Endothelial cell of umbilical vein (primary cell): ENCODE measurements at regions not wholly inside any gene's neighbourhood (a gene's known extent, or its start where the extent isn't known, plus 50 kb on each side); places are given as distances from the start of the nearest gene placed in this dataset.

Experiments
- BruUV-seq: library from RNA; stranded (reverse); fragments of 400-500 nt; replicated peaks from 2 replicates; lab custom pipeline; 2021; lab: Mats Ljungman, UMichigan
- CTCF ChIA-PET: fragments of 300-600, 350-600 bp; sonication (Branson Sonifier 250); formaldehyde crosslinking; loops from one replicate; lab custom pipeline; 2021; ENCODE audit warnings: antibody characterized with exemption, inconsistent platforms; lab: Charles Lee
- POLR2A ChIA-PET: fragments of 300-600, 350-600 bp; sonication (Branson Sonifier 250); formaldehyde crosslinking; loops from one replicate; lab custom pipeline; 2021; ENCODE audit warnings: antibody characterized with exemption, inconsistent platforms; lab: Charles Lee
- DNase-seq: peaks from one replicate; pipeline ENCODE4 v3.0.0-alpha.2; 2011; ENCODE audit warnings: low read depth, low spot score
- FAIRE-seq: peaks from 2 replicates; lab custom pipeline; 2011; peaks lifted over from hg19 to GRCh38; lab: Jason Lieb, UNC
- H2AFZ ChIP-seq: 2 replicates; pipeline ENCODE4 v1.6.0; 2012; ENCODE audit warnings: low read depth, low read length, control low read depth, inconsistent platforms
- H3K27ac ChIP-seq: 2 replicates; pipeline ENCODE4 v1.5.1; 2011; ENCODE audit warnings: low read depth, mild to moderate bottlenecking, control low read depth, low read length, moderate library complexity; ENCODE audit not compliant: insufficient read depth
- H3K27me3 ChIP-seq, 2 experiments: 2 replicates each; pipeline versions ENCODE4 v1.6.0 to v1.6.1; 2011; ENCODE audit warnings: low read length in 2 of 2, mixed read lengths in 1 of 2; ENCODE audit not compliant: control insufficient read depth in 2 of 2, insufficient read depth in 2 of 2
- H3K36me3 ChIP-seq, 2 experiments: 2 replicates in 1 of 2; 3 replicates in 1 of 2; pipeline ENCODE4 v1.5.1; 2011; ENCODE audit warnings: low read length in 2 of 2, mild to moderate bottlenecking in 1 of 2, moderate library complexity in 1 of 2; ENCODE audit not compliant: control insufficient read depth in 2 of 2, insufficient read depth in 2 of 2; ENCODE audit errors: extremely low read depth in 1 of 2
- H3K4me1 ChIP-seq: 3 replicates; pipeline ENCODE4 v1.5.1; 2011; ENCODE audit warnings: mild to moderate bottlenecking, low read length; ENCODE audit not compliant: control insufficient read depth, insufficient read depth; ENCODE audit errors: extremely low read depth
- H3K4me2 ChIP-seq: 2 replicates; pipeline ENCODE4 v1.6.1; 2011; ENCODE audit warnings: low read length, control low read depth, mixed read lengths; ENCODE audit not compliant: insufficient read depth
- H3K4me3 ChIP-seq, 3 experiments: fragments of 200-600 bp in 1 of 3; sonication (generic), shearing (Covaris generic) in 1 of 3; replicated peaks in 1 of 3; 2 replicates each; pipeline ENCODE4 v1.5.1; 2011 to 2016; ENCODE audit warnings: control low read depth in 3 of 3, low read length in 3 of 3, mild to moderate bottlenecking in 2 of 3, inconsistent platforms in 1 of 3, low read depth in 1 of 3, moderate library complexity in 1 of 3; ENCODE audit not compliant: insufficient read depth in 1 of 3
- H3K79me2 ChIP-seq: 2 replicates; pipeline ENCODE4 v1.6.0; 2012; ENCODE audit warnings: low read length, inconsistent platforms; ENCODE audit not compliant: control insufficient read depth, insufficient read depth
- H3K9ac ChIP-seq: replicated peaks from 2 replicates; pipeline ENCODE3; 2011; ENCODE audit warnings: low read length, control low read depth; ENCODE audit not compliant: insufficient read depth; ENCODE audit errors: extremely low read depth
- H3K9me1 ChIP-seq: replicated peaks from 3 replicates; pipeline ENCODE4 v1.6.0; 2011; ENCODE audit warnings: mild to moderate bottlenecking, low read length; ENCODE audit not compliant: control insufficient read depth, insufficient read depth; ENCODE audit errors: extremely low read depth
- H3K9me3 ChIP-seq: replicated peaks from 2 replicates; pipeline ENCODE4 v1.5.1; 2012; ENCODE audit warnings: low read length, inconsistent platforms; ENCODE audit not compliant: control insufficient read depth, insufficient read depth
- H4K20me1 ChIP-seq: replicated peaks from 2 replicates; pipeline ENCODE3; 2011; ENCODE audit warnings: mild to moderate bottlenecking, low read length; ENCODE audit not compliant: control insufficient read depth, insufficient read depth; ENCODE audit errors: extremely low read depth
- CTCF ChIP-seq, 2 donors: IDR thresholded peaks; 1 replicate in 1 of 2; 2 replicates in 1 of 2; pipeline ENCODE4 v1.5.1; 2011; ENCODE audit warnings: low read length in 2 of 2, mild to moderate bottlenecking in 2 of 2, moderate library complexity in 2 of 2, control low read depth in 1 of 2, inconsistent platforms in 1 of 2, low read depth in 1 of 2; ENCODE audit not compliant: insufficient read depth in 1 of 2; ENCODE audit errors: extremely low read depth in 1 of 2
- EZH2 ChIP-seq: IDR thresholded peaks from 2 replicates; pipeline ENCODE4 v1.6.1; 2012; ENCODE audit warnings: borderline replicate concordance, low read depth, mild to moderate bottlenecking, moderate library complexity, low read length, inconsistent platforms; ENCODE audit not compliant: severe bottlenecking
- FOS ChIP-seq: IDR thresholded peaks from 2 replicates; pipeline ENCODE4 v1.6.1; 2011; ENCODE audit warnings: mild to moderate bottlenecking, low read length, moderate library complexity, borderline replicate concordance; ENCODE audit not compliant: insufficient read depth
- GATA2 ChIP-seq: IDR thresholded peaks from 2 replicates; pipeline ENCODE4 v1.7.0; 2011; ENCODE audit warnings: low read depth, mild to moderate bottlenecking, moderate library complexity, mixed read lengths, low read length; ENCODE audit not compliant: insufficient read length, insufficient read depth
- JUN ChIP-seq: IDR thresholded peaks from 2 replicates; pipeline ENCODE4 v1.6.1; 2011; ENCODE audit warnings: borderline replicate concordance, low read depth; ENCODE audit not compliant: insufficient read length, insufficient read depth
- MAX ChIP-seq: IDR thresholded peaks from 2 replicates; pipeline ENCODE4 v1.6.1; 2011; ENCODE audit not compliant: insufficient read depth, insufficient read length
- POLR2AphosphoS5 ChIP-seq: IDR thresholded peaks from 2 replicates; pipeline ENCODE4 v1.6.1; 2012; ENCODE audit warnings: low read depth, mild to moderate bottlenecking, control low read depth, low read length, moderate library complexity; ENCODE audit not compliant: insufficient read depth
- dilution Hi-C: fragments of 300-500 bp; cut with MboI; formaldehyde crosslinking; loops from one replicate; pipeline ENCODE4 v1.15.0; 2019; ENCODE audit warnings: low sequenced_read_pairs; ENCODE audit not compliant: extremely low pct_ligation_motif_present
- intact Hi-C: fragments of 100-400 bp; cut with micrococcal nuclease; formaldehyde crosslinking; loops from one replicate; pipeline ENCODE4 v1.10.0; 2022

GRCh38 chr3:54026543-54026942 is 95.8 kb upstream of the CACNA2D3 start:
- Histone ChIP-seq H3K9ac (no peak overlapping the region), H3K27ac (no peak overlapping the region), H4K20me1 (no peaks in the 10 kb centered on the region), H3K9me3 (peaks cover 5% of the 10 kb centered on the region), H3K4me2 (no peak overlapping the region), H3K9me1 (no peaks in the 10 kb centered on the region), H3K4me1 (no peaks in the 10 kb centered on the region), H3K27me3 (no peaks in the 10 kb centered on the region), H3K79me2 (no peaks in the 10 kb centered on the region), H3K36me3 (no peaks in the 10 kb centered on the region), H3K4me3 (no peak overlapping the region), H2AFZ (no peak overlapping the region)
- intact Hi-C loops: no loop called here
- POLR2A ChIA-PET: no interaction called here
- BruUV-seq: no TSS peak
- dilution Hi-C loops: no loop called here
- CTCF ChIA-PET: no interaction called here
- DNase-seq: no peak
- FAIRE-seq: no peak
- no peak for TF ChIP-seq EZH2
- no peak for TF ChIP-seq POLR2AphosphoS5
- no peak for TF ChIP-seq JUN
- TF ChIP-seq GATA2: no peak
- TF ChIP-seq FOS: no peak
- no peak for TF ChIP-seq CTCF (IDR thresholded peaks at IDR 0.05; ENCODE audit: extremely low read depth in 1 of 2, insufficient read depth in 1 of 2, low read depth in 1 of 2, low read length in 2 of 2)
- TF ChIP-seq MAX: no peak
